Endothelial cell of umbilical vein (primary cell): ENCODE measurements at regions not wholly inside any gene's neighbourhood (a gene's known extent, or its start where the extent isn't known, plus 50 kb on each side); places are given as distances from the start of the nearest gene placed in this dataset.

Experiments used
- BruUV-seq: library from RNA; stranded (reverse); fragments of 400-500 nt; replicated peaks from 2 replicates; lab custom pipeline; 2021; lab: Mats Ljungman, UMichigan
- CTCF ChIA-PET: fragments of 300-600, 350-600 bp; sonication (Branson Sonifier 250); formaldehyde crosslinking; loops from one replicate; lab custom pipeline; 2021; ENCODE audit warnings: antibody characterized with exemption, inconsistent platforms; lab: Charles Lee
- POLR2A ChIA-PET: fragments of 300-600, 350-600 bp; sonication (Branson Sonifier 250); formaldehyde crosslinking; loops from one replicate; lab custom pipeline; 2021; ENCODE audit warnings: antibody characterized with exemption, inconsistent platforms; lab: Charles Lee
- DNase-seq: peaks from one replicate; pipeline ENCODE4 v3.0.0-alpha.2; 2011; ENCODE audit warnings: low read depth, low spot score
- FAIRE-seq: peaks from 2 replicates; lab custom pipeline; 2011; peaks lifted over from hg19 to GRCh38; lab: Jason Lieb, UNC
- H2AFZ ChIP-seq: 2 replicates; pipeline ENCODE4 v1.6.0; 2012; ENCODE audit warnings: low read depth, low read length, control low read depth, inconsistent platforms
- H3K27ac ChIP-seq: 2 replicates; pipeline ENCODE4 v1.5.1; 2011; ENCODE audit warnings: low read depth, mild to moderate bottlenecking, control low read depth, low read length, moderate library complexity; ENCODE audit not compliant: insufficient read depth
- H3K27me3 ChIP-seq, 2 experiments: 2 replicates each; pipeline versions ENCODE4 v1.6.0 to v1.6.1; 2011; ENCODE audit warnings: low read length in 2 of 2, mixed read lengths in 1 of 2; ENCODE audit not compliant: control insufficient read depth in 2 of 2, insufficient read depth in 2 of 2
- H3K36me3 ChIP-seq, 2 experiments: 2 replicates in 1 of 2; 3 replicates in 1 of 2; pipeline ENCODE4 v1.5.1; 2011; ENCODE audit warnings: low read length in 2 of 2, mild to moderate bottlenecking in 1 of 2, moderate library complexity in 1 of 2; ENCODE audit not compliant: control insufficient read depth in 2 of 2, insufficient read depth in 2 of 2; ENCODE audit errors: extremely low read depth in 1 of 2
- H3K4me1 ChIP-seq: 3 replicates; pipeline ENCODE4 v1.5.1; 2011; ENCODE audit warnings: mild to moderate bottlenecking, low read length; ENCODE audit not compliant: control insufficient read depth, insufficient read depth; ENCODE audit errors: extremely low read depth
- H3K4me2 ChIP-seq: 2 replicates; pipeline ENCODE4 v1.6.1; 2011; ENCODE audit warnings: low read length, control low read depth, mixed read lengths; ENCODE audit not compliant: insufficient read depth
- H3K4me3 ChIP-seq, 3 experiments: fragments of 200-600 bp in 1 of 3; sonication (generic), shearing (Covaris generic) in 1 of 3; replicated peaks in 1 of 3; 2 replicates each; pipeline ENCODE4 v1.5.1; 2011 to 2016; ENCODE audit warnings: control low read depth in 3 of 3, low read length in 3 of 3, mild to moderate bottlenecking in 2 of 3, inconsistent platforms in 1 of 3, low read depth in 1 of 3, moderate library complexity in 1 of 3; ENCODE audit not compliant: insufficient read depth in 1 of 3
- H3K79me2 ChIP-seq: 2 replicates; pipeline ENCODE4 v1.6.0; 2012; ENCODE audit warnings: low read length, inconsistent platforms; ENCODE audit not compliant: control insufficient read depth, insufficient read depth
- H3K9ac ChIP-seq: replicated peaks from 2 replicates; pipeline ENCODE3; 2011; ENCODE audit warnings: low read length, control low read depth; ENCODE audit not compliant: insufficient read depth; ENCODE audit errors: extremely low read depth
- H3K9me1 ChIP-seq: replicated peaks from 3 replicates; pipeline ENCODE4 v1.6.0; 2011; ENCODE audit warnings: mild to moderate bottlenecking, low read length; ENCODE audit not compliant: control insufficient read depth, insufficient read depth; ENCODE audit errors: extremely low read depth
- H3K9me3 ChIP-seq: replicated peaks from 2 replicates; pipeline ENCODE4 v1.5.1; 2012; ENCODE audit warnings: low read length, inconsistent platforms; ENCODE audit not compliant: control insufficient read depth, insufficient read depth
- H4K20me1 ChIP-seq: replicated peaks from 2 replicates; pipeline ENCODE3; 2011; ENCODE audit warnings: mild to moderate bottlenecking, low read length; ENCODE audit not compliant: control insufficient read depth, insufficient read depth; ENCODE audit errors: extremely low read depth
- EZH2 ChIP-seq: IDR thresholded peaks from 2 replicates; pipeline ENCODE4 v1.6.1; 2012; ENCODE audit warnings: borderline replicate concordance, low read depth, mild to moderate bottlenecking, moderate library complexity, low read length, inconsistent platforms; ENCODE audit not compliant: severe bottlenecking
- FOS ChIP-seq: IDR thresholded peaks from 2 replicates; pipeline ENCODE4 v1.6.1; 2011; ENCODE audit warnings: mild to moderate bottlenecking, low read length, moderate library complexity, borderline replicate concordance; ENCODE audit not compliant: insufficient read depth
- GATA2 ChIP-seq: IDR thresholded peaks from 2 replicates; pipeline ENCODE4 v1.7.0; 2011; ENCODE audit warnings: low read depth, mild to moderate bottlenecking, moderate library complexity, mixed read lengths, low read length; ENCODE audit not compliant: insufficient read length, insufficient read depth
- JUN ChIP-seq: IDR thresholded peaks from 2 replicates; pipeline ENCODE4 v1.6.1; 2011; ENCODE audit warnings: borderline replicate concordance, low read depth; ENCODE audit not compliant: insufficient read length, insufficient read depth
- MYC ChIP-seq: IDR thresholded peaks from one replicate; pipeline ENCODE4 v1.6.1; 2011; ENCODE audit warnings: mild to moderate bottlenecking, low read depth, low read length
- POLR2A ChIP-seq: IDR thresholded peaks from 2 replicates; pipeline ENCODE4 v1.6.1; 2012; ENCODE audit warnings: low read depth, mild to moderate bottlenecking, control low read depth, low read length
- POLR2AphosphoS5 ChIP-seq: IDR thresholded peaks from 2 replicates; pipeline ENCODE4 v1.6.1; 2012; ENCODE audit warnings: low read depth, mild to moderate bottlenecking, control low read depth, low read length, moderate library complexity; ENCODE audit not compliant: insufficient read depth
- dilution Hi-C: fragments of 300-500 bp; cut with MboI; formaldehyde crosslinking; loops from one replicate; pipeline ENCODE4 v1.15.0; 2019; ENCODE audit warnings: low sequenced_read_pairs; ENCODE audit not compliant: extremely low pct_ligation_motif_present
- intact Hi-C: fragments of 100-400 bp; cut with micrococcal nuclease; formaldehyde crosslinking; loops from one replicate; pipeline ENCODE4 v1.10.0; 2022
- TF ChIP-seq, protein P1 (sequence below): IDR thresholded peaks from 2 replicates; pipeline ENCODE4 v1.6.1; 2011; ENCODE audit not compliant: insufficient read depth, insufficient read length
- TF ChIP-seq, protein P2 (sequence below), 2 donors: IDR thresholded peaks; 1 replicate in 1 of 2; 2 replicates in 1 of 2; pipeline ENCODE4 v1.5.1; 2011; ENCODE audit warnings: low read length in 2 of 2, mild to moderate bottlenecking in 2 of 2, moderate library complexity in 2 of 2, control low read depth in 1 of 2, inconsistent platforms in 1 of 2, low read depth in 1 of 2; ENCODE audit not compliant: insufficient read depth in 1 of 2; ENCODE audit errors: extremely low read depth in 1 of 2

DNA sequence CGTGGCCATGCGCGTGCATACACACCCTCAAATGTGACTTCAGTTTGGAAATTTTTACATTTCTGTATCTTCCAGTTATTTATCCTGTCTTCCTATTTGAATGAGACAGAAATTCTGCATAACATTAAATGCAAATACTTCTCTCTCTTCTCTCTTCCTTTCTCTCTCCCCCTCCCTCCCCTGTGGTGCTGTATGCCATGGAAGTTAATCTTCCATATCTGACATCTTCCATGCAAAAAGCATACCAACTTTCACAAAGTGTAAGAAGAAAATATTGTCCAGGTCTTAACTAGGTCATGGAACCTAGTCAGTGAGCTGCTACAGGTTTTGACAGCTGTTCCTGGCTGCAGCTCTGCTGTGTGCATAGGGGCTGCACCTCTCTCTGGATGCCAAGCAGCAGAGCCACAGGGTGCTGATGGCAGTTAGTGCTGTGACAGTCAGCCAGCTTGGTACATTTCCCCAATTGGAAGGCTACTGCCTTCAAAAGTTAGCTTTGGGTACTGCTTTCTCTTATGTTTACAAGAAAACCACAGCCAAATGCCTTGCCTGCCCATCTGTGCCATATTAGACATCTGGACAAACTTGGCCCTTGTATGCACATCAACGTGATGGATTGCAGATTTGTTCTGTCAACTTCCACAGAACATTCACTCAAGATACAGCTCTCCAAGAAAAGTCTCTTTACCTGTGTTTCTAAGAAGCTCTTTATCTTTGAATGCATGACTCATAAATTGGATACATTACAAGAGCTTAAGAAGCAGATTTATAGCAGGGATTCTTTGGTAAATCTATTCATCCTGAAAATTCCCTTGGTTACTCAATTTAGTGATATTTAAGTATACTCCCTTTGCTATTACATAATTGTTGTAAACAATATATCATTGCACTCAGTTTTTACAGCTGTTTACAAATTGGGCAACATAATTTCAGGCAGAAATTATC is 623.8 kb downstream of the EPHA5 start:
- H3K4me1 ChIP-seq: no peaks in the 10 kb centered on the region
- no peaks in the 10 kb centered on the region for H3K79me2 ChIP-seq
- FAIRE-seq (no peak), DNase-seq (no peak)
- intact Hi-C loops (no loop called here), dilution Hi-C loops (no loop called here)
- no peak overlapping the region for H3K4me3 ChIP-seq
- H3K9me1 ChIP-seq: no peaks in the 10 kb centered on the region
- no peak overlapping the region for H2AFZ ChIP-seq
- TF ChIP-seq MYC (no peak), FOS (no peak), POLR2AphosphoS5 (no peak), EZH2 (no peak), JUN (no peak), POLR2A (no peak), GATA2 (no peak)
- TF ChIP-seq, protein P1, sequence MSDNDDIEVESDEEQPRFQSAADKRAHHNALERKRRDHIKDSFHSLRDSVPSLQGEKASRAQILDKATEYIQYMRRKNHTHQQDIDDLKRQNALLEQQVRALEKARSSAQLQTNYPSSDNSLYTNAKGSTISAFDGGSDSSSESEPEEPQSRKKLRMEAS: no peak
- TF ChIP-seq, protein P2, sequence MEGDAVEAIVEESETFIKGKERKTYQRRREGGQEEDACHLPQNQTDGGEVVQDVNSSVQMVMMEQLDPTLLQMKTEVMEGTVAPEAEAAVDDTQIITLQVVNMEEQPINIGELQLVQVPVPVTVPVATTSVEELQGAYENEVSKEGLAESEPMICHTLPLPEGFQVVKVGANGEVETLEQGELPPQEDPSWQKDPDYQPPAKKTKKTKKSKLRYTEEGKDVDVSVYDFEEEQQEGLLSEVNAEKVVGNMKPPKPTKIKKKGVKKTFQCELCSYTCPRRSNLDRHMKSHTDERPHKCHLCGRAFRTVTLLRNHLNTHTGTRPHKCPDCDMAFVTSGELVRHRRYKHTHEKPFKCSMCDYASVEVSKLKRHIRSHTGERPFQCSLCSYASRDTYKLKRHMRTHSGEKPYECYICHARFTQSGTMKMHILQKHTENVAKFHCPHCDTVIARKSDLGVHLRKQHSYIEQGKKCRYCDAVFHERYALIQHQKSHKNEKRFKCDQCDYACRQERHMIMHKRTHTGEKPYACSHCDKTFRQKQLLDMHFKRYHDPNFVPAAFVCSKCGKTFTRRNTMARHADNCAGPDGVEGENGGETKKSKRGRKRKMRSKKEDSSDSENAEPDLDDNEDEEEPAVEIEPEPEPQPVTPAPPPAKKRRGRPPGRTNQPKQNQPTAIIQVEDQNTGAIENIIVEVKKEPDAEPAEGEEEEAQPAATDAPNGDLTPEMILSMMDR (IDR thresholded peaks at IDR 0.05; ENCODE audit: extremely low read depth in 1 of 2, insufficient read depth in 1 of 2, low read depth in 1 of 2, low read length in 2 of 2): no peak
- CTCF ChIA-PET: interaction anchor here (1.2 kb wide), 1 partner anchor 38 kb away, joined by 3 read pairs; no protein-coding TSS in a partner anchor
- BruUV-seq: no TSS peak
- H3K27ac ChIP-seq: no peak overlapping the region
- H4K20me1 ChIP-seq: no peaks in the 10 kb centered on the region
- H3K9me3 ChIP-seq: no peaks in the 10 kb centered on the region
- no peaks in the 10 kb centered on the region for H3K36me3 ChIP-seq
- H3K27me3 ChIP-seq: no peaks in the 10 kb centered on the region
- POLR2A ChIA-PET: no interaction called here
- H3K4me2 ChIP-seq: no peak overlapping the region
- no peak overlapping the region for H3K9ac ChIP-seq
